Fibroblast of pulmonary artery (primary cell): ENCODE measurements at regions not wholly inside any gene's neighbourhood (a gene's known extent, or its start where the extent isn't known, plus 50 kb on each side); places are given as distances from the start of the nearest gene placed in this dataset.

Experiments
- DNase-seq: peaks from one replicate; pipeline ENCODE4 v3.0.0-alpha.2; 2010; ENCODE audit warnings: low read depth
- H3K4me3 ChIP-seq: replicated peaks from 2 replicates; pipeline ENCODE4 v1.5.1; 2011; ENCODE audit warnings: low read depth, mild to moderate bottlenecking, control low read depth, low read length, moderate library complexity
- CTCF ChIP-seq: IDR thresholded peaks from 2 replicates; pipeline ENCODE4 v1.5.1; 2011; ENCODE audit warnings: mild to moderate bottlenecking, control low read depth, low read length, inconsistent platforms; ENCODE audit errors: missing control alignments

GRCh38 chr4:57435300-57435699 lies 325.1 kb upstream of the IGFBP7 start:
- TF ChIP-seq CTCF = no peak
- DNase-seq = no peak
- H3K4me3 ChIP-seq = no peak overlapping the region

GRCh38 chr4:57430726-57431125 lies 320.5 kb upstream of the IGFBP7 start:
- TF ChIP-seq CTCF = no peak
- H3K4me3 ChIP-seq = no peak overlapping the region
- DNase-seq = no peak

GRCh38 chr4:57426779-57427395 lies 316.7 kb upstream of the IGFBP7 start:
- no peak overlapping the region for H3K4me3 ChIP-seq
- DNase-seq = peak; percentile 81
- peak; percentile 88 for TF ChIP-seq CTCF

- TF ChIP-seq CTCF = no peak
- no peak for DNase-seq
- H3K4me3 ChIP-seq = no peak overlapping the region
Observed at GRCh38 chr4:57425610-57426009, 315.4 kb upstream of the IGFBP7 start.

GRCh38 chr4:57424232-57424897 lies 314.2 kb upstream of the IGFBP7 start:
- H3K4me3 ChIP-seq = no peak overlapping the region
- TF ChIP-seq CTCF = no peak
- DNase-seq = peak; percentile 74

GRCh38 chr4:57418133-57418532 lies 307.9 kb upstream of the IGFBP7 start:
- TF ChIP-seq CTCF = no peak
- H3K4me3 ChIP-seq = no peak overlapping the region
- no peak for DNase-seq
